Upper lobe of left lung (tissue), 6 donors: ENCODE measurements at regions not wholly inside any gene's neighbourhood (a gene's known extent, or its start where the extent isn't known, plus 50 kb on each side); places are given as distances from the start of the nearest gene placed in this dataset.

Source experiments
- ATAC-seq, 2 donors: fragments of 200-7000 bp; cut with Tn5 transposase; one replicate each; pipeline ENCODE4 v1.9.1; 2022; ENCODE audit warnings: mild to moderate bottlenecking in 2 of 2, moderate library complexity in 2 of 2; ENCODE audit not compliant: low FRiP score in 2 of 2
- DNase-seq, 2 donors: peaks; one replicate each; pipeline ENCODE4 v3.0.0-alpha.2; 2019 to 2020
- H3K27ac ChIP-seq, 4 donors: fragments of 200-600 bp; sonication (generic); one replicate each; pipeline ENCODE4 v1.5.1; 2016 to 2019
- H3K27me3 ChIP-seq, 4 donors: fragments of 200-600 bp; sonication (generic); one replicate each; pipeline ENCODE4 v1.5.1; 2017 to 2019
- H3K36me3 ChIP-seq, 4 donors: fragments of 200-600 bp; sonication (generic); one replicate each; pipeline ENCODE4 v1.5.1; 2016 to 2019
- H3K4me1 ChIP-seq, 4 donors: fragments of 200-600 bp; sonication (generic); one replicate each; pipeline ENCODE4 v1.5.1; 2018 to 2019
- H3K4me3 ChIP-seq, 4 donors: fragments of 200-600 bp; sonication (generic); one replicate each; pipeline ENCODE4 v1.5.1; 2017 to 2019; ENCODE audit warnings: mild to moderate bottlenecking in 2 of 4, moderate library complexity in 1 of 4
- H3K9me3 ChIP-seq, 4 donors: fragments of 200-600 bp; sonication (generic); one replicate each; pipeline ENCODE4 v1.5.1; 2018 to 2019
- CTCF ChIP-seq, 6 experiments: fragments of 450-650 bp in 4 of 6; fragments of 200-600 bp in 2 of 6; sonication (generic) in 2 of 6; IDR thresholded peaks; one replicate each; pipeline ENCODE4 v1.5.1; 2016 to 2019; ENCODE audit warnings: antibody characterized with exemption in 6 of 6
- EP300 ChIP-seq, 4 donors: sonication (generic); formaldehyde crosslinking; IDR thresholded peaks; one replicate each; pipeline ENCODE4 v1.5.1; 2017; ENCODE audit warnings: antibody characterized with exemption in 4 of 4, control low read depth in 2 of 4
- POLR2A ChIP-seq, 4 donors: fragments of 450-650 bp; IDR thresholded peaks; one replicate each; pipeline ENCODE4 v1.5.1; 2016 to 2017; ENCODE audit warnings: antibody characterized with exemption in 4 of 4, mild to moderate bottlenecking in 2 of 4
- POLR2AphosphoS5 ChIP-seq, 2 donors: sonication (generic); formaldehyde crosslinking; IDR thresholded peaks; one replicate each; pipeline ENCODE4 v1.5.1; 2017; ENCODE audit warnings: antibody characterized with exemption in 2 of 2
- WGBS, 2 donors: methylation state at CpG; one replicate each; pipeline ENCODE4 v1.1.5; 2017 to 2018; 5-methylcytosine and 5-hydroxymethylcytosine counted together
- donor health status: DM: no; HTN: no; CAD: no; lungs with moderate emphysema.
- donor health status: DM: no; HTN: yes; CAD: no; lungs with severe emphysema.

- Histone ChIP-seq H3K9me3 (no peaks in the 10 kb centered on the region), H3K27ac (no peak overlapping the region), H3K4me3 (no peak overlapping the region), H3K36me3 (no peaks in the 10 kb centered on the region), H3K4me1 (no peaks in the 10 kb centered on the region), H3K27me3 (no peaks in the 10 kb centered on the region)
- no peak for TF ChIP-seq EP300 (IDR thresholded peaks at IDR 0.05)
- ATAC-seq (no peak), DNase-seq (no peak)
These were observed 561.5 kb upstream of the PCDH10 start for GRCh38 chr4:132587626-132588025.

GRCh38 chr4:132592340-132592739, 556.8 kb upstream of the PCDH10 start:
- WGBS, 2 donors: 78% methylated on average over 11 to 13 of the region's 13 CpGs
- H3K9me3 ChIP-seq: no peaks in the 10 kb centered on the region
- no peak for TF ChIP-seq EP300 (IDR thresholded peaks at IDR 0.05)
- no peak for TF ChIP-seq POLR2A (IDR thresholded peaks at IDR 0.05)
- no peak for TF ChIP-seq CTCF (IDR thresholded peaks at IDR 0.05)
- ATAC-seq (no peak), DNase-seq (no peak)
- H3K4me3 ChIP-seq: no peak overlapping the region
- H3K27me3 ChIP-seq: no peaks in the 10 kb centered on the region
- no peak overlapping the region for H3K27ac ChIP-seq
- H3K36me3 ChIP-seq: no peaks in the 10 kb centered on the region
- H3K4me1 ChIP-seq: no peaks in the 10 kb centered on the region

GRCh38 chr4:132592850-132593249, 556.2 kb upstream of the PCDH10 start:
- 76 to 82% methylated on average over 2 of the region's 2 CpGs for whole genome bisulfite sequencing, 2 donors
- no peak for TF ChIP-seq POLR2A (IDR thresholded peaks at IDR 0.05)
- TF ChIP-seq POLR2AphosphoS5 (IDR thresholded peaks at IDR 0.05): no peak
- no peak for TF ChIP-seq EP300 (IDR thresholded peaks at IDR 0.05)
- TF ChIP-seq CTCF (IDR thresholded peaks at IDR 0.05): no peak
- H3K4me1 ChIP-seq: no peaks in the 10 kb centered on the region
- no peak for DNase-seq
- H3K36me3 ChIP-seq: no peaks in the 10 kb centered on the region
- no peak for ATAC-seq
- no peaks in the 10 kb centered on the region for H3K9me3 ChIP-seq
- H3K27me3 ChIP-seq: no peaks in the 10 kb centered on the region
- H3K4me3 ChIP-seq: no peak overlapping the region
- no peak overlapping the region for H3K27ac ChIP-seq

GRCh38 chr4:132593717-132594400, 555.2 kb upstream of the PCDH10 start:
- H3K9me3 ChIP-seq: no peaks in the 10 kb centered on the region
- no peak overlapping the region for H3K27ac ChIP-seq
- no peaks in the 10 kb centered on the region for H3K36me3 ChIP-seq
- ATAC-seq: no peak
- H3K4me1 ChIP-seq: no peaks in the 10 kb centered on the region
- no peak overlapping the region for H3K4me3 ChIP-seq
- 64 to 66% methylated on average over 4 of the region's 4 CpGs for WGBS, 2 donors
- no peak for DNase-seq
- no peak for TF ChIP-seq EP300 (IDR thresholded peaks at IDR 0.05)
- TF ChIP-seq POLR2A (IDR thresholded peaks at IDR 0.05): no peak
- no peak for TF ChIP-seq CTCF (IDR thresholded peaks at IDR 0.05)
- H3K27me3 ChIP-seq: no peaks in the 10 kb centered on the region

GRCh38 chr4:132596186-132596585, 552.9 kb upstream of the PCDH10 start:
- WGBS, 2 donors: 86 to 97% methylated on average over 1 of the region's 1 CpG
- DNase-seq: no peak
- no peak overlapping the region for H3K27ac ChIP-seq

More at GRCh38 chr4:132596186-132596585, 552.9 kb upstream of the PCDH10 start:
- no peaks in the 10 kb centered on the region for H3K9me3 ChIP-seq
- no peaks in the 10 kb centered on the region for H3K4me1 ChIP-seq
- no peak overlapping the region for H3K4me3 ChIP-seq
- H3K36me3 ChIP-seq: no peaks in the 10 kb centered on the region
- no peaks in the 10 kb centered on the region for H3K27me3 ChIP-seq
- TF ChIP-seq CTCF (IDR thresholded peaks at IDR 0.05) (no peak), POLR2A (IDR thresholded peaks at IDR 0.05) (no peak), EP300 (IDR thresholded peaks at IDR 0.05) (no peak), POLR2AphosphoS5 (IDR thresholded peaks at IDR 0.05) (no peak)
- no peak for ATAC-seq
